Activated T-cell treated with anti-CD3 and anti-CD28 coated beads, Interleukin-2, amount 50 U/mL, for 48 hours (primary cell): ENCODE measurements at regions not wholly inside any gene's neighbourhood (a gene's known extent, or its start where the extent isn't known, plus 50 kb on each side); places are given as distances from the start of the nearest gene placed in this dataset.

Experiments used
- DNase-seq, 2 experiments: peaks; one replicate each; pipeline ENCODE4 v3.0.0-alpha.2; 2020

DNA sequence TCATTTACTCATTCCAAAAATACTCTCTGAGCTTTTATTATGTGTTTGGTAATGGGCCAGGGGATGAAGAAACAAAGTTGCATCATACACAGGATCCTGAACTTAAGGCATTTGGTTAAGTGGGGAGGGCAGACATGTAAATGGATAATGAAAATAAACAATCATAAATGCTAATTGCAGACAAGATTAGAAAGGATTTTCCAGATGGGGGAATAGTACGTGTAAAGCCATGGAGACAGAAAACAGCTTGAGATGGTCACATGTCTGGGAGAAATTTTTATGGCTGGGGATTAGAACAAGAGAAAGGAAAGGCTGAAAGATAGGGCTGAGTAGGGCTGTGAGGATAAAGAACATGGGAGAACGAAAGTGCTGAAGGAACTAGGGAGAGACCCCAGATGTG lies 534.3 kb upstream of the LARGE1 start:
- no peak for DNase-seq

DNA sequence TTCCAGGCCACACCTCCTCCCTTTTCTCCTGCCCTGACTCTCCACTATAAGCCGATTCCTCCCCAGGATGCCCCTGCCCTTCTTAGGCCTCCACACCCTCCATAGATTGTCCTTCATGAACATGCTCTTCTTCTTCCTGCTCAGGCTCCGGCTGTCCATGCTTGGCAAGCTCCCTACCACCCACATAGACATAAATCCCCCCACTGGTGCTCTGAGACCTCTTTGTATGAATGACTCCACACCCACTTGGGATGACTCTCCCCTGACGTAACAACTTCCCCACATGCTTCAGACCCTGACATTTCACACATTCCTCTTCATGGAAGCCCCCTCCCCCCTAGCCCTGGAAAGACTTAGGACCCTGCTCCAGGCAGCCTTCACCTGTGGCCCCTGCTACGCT lies 542.5 kb upstream of the LARGE1 start:
- no peak for DNase-seq

DNA sequence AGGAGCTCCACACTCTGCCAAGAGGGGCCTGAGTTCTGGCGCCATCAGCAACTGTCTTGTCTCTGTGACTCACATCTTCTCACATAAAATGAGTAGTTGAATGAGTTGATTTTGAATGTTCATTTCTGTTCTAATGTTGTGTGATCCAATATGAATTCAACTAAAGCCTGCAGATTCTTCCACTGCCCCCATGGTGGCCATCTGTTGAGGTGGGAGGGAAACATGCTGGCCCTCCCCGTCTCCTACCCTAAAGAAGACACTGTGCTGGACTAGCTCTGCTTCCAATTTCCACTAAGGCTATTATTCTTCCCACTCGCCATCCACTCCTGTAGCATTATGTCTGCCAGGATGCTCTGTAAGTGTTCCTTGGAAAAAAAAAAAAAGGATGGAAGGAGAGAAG lies 555.6 kb upstream of the LARGE1 start:
- DNase-seq, result no peak

DNA sequence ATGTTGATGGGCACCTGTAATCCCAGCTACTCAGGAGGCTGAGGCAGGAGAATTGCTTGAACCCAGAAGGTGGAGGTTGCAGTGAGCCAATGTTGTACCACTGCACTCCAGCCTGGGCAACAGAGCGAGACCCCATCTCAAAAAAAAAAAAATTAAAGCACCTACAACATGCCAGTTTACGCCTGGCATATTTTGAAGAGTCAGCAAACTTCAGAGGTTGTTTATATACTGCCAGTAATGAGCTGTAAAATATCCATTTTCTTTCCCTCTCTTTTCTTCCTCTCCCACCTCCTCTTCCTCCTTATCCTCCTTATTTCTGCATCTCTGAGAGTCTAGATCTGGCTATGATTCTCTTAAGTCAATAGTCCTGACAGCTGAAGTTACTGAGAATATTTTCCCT lies 556.5 kb upstream of the LARGE1 start:
- no peak for DNase-seq

DNA sequence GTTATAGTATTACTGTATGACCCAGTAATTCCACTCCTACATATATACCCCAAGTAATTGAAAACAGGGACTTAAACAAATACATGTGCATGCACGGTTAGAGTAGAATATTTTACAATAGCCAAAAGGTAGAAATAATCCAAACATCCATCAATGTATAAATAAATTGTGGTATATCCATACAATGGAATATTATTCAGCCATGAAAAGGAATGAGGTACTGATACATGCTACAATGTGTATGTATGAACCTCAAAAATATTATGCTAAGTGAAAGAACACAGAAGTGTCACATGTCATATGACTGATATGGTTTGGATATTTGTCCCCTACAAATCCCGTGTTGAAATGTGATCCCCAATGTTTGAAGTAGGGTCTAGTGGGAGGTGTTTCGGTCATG lies 560.8 kb upstream of the LARGE1 start:
- no peak for DNase-seq

DNA sequence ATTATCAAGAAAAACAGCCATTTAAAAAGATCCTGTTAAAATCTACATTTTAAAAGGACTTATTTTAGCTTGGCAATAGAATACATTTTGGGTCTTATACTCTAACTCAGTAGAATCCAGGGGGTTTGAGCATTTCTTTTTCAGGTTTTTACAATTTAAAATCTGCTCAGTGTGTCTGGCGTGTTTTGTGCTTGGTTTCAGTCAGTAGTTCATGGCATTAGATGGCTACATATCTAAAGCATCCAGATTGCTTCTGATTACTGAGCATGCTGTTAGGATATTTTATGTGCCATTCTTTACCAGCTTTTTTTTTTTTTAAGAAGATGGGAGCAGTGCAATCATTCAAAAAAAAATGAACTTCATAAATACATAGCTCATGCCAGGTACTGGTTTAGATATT lies 566.1 kb upstream of the LARGE1 start:
- no peak for DNase-seq

DNA sequence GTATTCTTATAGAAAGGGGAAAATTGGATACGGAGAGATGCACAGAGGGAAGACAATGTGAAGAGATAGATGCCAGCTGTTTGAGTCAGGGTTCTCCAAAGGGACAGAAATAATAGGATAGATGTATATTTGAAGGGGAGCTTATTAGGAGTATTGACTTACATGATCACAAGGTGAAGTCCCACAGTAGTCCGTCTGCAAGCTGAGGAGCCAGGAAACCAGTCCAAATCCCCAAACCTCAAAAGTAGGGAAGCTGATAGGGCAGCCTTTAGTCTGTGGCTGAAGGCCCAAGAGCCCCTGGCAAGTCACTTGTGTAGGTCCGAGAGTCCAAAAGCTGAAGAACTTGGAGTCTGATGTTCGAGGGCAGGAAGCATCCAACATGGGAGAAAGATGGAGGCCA lies 569.6 kb upstream of the LARGE1 start:
- DNase-seq, result no peak

DNA sequence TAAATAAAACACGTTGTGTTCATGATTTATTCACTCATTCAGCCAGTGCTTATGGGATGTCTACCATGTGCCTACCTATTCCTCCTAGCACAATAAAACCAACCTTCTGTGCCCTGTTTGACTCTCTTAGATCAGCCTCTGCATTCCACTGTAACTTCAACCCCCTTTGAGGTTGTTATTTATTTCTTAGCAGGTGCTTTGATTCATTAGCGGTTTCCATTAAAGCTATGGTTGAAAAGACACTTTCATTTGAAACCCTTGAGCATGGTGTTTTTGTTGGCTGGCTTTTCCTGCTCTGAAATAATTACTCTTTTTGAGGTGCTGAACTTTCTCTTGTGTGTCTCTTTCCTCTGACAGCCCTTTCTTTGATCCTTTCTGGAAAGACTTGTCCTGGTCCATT lies 570.6 kb upstream of the LARGE1 start:
- DNase-seq, result no peak

DNA sequence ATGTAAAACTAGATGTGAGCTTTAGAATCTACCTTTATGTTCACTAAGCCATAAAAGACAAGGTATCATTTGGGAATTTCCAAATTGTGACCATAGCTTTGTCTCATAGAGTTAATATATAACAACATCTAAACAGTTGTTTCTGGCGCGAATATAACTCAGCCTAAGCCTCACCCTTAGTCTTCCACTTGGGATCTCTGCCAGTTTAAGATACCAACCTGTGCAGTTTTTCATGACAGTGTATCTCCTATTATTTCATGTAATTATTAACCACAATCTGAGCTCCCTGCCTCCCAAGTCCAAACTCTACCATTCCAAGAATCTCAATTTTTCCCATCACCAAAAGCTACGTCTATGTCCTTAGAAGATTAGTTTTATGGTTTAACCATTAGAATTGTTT lies 572.5 kb upstream of the ISX start:
- no peak for DNase-seq

DNA sequence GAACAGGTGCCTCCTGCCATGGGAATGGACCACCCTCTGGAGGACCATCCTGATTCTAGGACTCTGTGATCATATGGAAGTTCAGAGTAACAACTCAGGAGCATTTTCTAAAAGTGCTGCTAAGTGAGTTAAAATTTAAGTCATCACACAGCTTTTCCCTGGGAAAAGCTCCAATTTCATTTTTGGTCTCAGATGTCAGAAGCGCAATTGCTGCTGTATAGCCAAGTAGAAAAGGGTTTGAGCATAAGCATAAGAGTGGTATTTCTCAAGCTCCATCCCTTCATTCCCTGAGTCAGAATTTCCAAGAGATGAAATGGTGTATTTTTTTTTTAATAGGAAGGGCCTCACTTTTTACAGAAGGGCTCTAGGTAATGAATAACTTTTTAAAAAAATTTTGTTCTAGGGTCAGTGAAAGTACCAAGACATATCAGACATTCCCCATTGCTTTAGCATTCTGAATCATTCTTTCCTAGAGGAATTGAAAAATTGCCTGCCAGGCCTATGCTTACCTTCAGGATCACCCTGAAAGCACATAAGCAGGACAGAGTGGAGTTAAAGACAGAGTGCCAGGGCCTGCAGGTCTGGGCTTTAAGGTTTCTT lies 564.5 kb upstream of the ISX start:
- DNase-seq, result no peak

DNA sequence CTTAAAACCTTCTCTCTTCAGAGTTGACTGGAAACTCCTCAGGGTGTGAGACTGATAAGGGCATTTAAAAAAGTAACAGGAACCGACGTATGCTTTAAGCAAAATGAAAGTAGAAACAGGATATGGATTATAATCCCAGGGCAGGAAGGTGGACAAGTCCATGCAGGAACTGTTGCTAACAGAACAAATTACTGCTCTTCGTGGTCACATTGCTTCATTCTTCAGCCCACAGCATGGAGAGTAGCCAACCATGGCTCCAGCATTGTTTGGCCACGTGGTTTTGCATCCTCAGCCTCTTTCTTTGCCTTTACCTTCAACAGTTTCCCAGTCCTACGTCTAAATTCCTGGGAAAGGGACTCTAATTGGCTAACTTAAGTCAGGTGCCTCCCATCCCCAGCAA lies 563.1 kb upstream of the ISX start:
- no peak for DNase-seq

DNA sequence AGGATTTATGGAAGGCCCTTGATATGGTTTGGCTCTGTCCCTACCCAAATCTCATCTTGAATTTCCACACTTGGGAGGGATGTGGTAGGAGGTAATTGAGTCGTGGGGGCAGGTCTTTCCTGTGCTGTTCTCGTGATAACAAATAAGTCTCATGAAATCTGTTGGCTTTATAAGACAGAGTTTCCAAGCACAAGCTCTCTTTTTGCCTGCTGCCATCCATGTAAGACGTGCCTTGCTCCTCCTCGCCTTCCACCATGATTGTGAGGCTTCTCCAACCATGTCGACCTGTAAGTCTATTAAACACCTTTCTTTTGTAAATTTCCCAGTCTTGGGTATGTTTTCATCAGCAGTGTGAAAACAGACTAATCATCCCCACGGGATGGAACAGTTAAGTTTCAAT lies 557.2 kb upstream of the ISX start:
- no peak for DNase-seq

DNA sequence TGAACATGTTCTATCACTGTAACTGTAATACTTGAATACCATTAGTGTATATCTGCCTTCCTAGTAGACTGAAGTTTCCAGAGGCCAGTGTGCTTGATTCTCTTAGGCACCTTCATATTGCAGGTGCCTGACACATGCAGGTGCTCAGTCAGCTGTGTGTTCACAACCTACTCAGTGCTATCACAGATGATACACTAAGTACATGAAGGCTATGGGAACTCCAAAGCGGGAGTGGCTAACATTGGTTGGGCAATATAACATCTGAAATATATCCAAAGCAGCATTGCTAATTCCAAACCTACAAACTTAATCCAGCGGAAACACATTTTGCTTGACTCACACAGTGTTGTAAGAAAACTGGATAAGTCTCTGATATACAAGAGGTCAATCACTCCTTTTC lies 539.3 kb upstream of the ISX start:
- no peak for DNase-seq

DNA sequence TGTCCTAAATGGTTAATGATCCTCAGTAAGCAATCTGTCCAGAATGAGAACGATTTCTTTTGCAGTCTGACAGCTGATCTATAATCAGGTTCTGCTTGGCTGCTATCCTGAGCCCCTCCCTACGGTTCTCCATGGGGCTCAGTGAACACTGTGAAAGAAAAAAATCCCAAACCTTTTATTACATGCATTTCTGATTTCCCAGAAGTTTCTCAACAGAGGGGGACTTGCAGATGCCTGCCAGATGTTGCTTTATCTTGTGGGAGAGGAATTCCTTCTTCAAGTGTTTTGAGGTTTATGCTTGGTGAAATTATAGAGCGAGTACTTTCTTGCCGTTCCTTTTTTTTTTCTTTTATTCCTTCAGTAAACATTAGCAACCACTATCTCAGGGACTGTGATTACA lies 531.9 kb upstream of the ISX start:
- no peak for DNase-seq

DNA sequence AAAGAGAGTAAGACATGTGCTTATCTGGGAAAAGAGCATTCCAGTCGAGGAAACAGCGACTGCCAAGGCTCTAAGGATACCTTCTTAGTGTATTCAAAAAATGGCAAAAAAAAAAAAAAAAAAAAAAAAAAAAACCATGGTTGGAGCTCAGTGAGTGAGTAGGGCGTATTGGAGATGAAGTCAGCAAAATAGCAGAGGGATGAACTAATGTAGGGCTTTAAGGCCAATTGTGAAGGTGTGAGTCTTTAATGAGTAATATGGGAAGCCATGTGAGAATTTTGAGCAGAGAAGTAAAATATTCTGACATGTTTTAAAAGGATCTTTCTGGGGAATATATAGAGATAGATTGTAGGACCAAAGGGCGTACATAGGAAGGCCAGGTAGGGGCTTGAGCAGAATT lies 498.6 kb upstream of the ISX start:
- DNase-seq, result no peak

DNA sequence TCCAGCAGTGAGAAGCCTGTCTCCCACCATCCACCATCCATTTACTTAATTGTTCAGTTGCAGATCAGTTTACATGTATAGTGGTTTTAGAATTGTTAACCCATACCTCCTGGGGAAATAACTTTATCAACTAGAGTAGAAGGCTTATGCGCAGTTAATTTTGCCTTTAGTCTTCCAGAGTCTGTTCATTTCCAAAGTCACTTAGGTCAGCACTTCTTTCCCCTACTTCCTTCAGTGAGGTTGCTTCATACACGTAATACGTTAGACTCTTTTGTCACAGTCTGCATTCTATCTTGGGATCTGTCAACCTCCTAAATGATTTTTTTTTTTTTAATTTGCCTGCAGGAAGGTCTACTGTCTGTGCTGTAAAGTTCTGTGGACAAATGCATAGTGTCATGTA lies 495.6 kb upstream of the ISX start:
- no peak for DNase-seq

DNA sequence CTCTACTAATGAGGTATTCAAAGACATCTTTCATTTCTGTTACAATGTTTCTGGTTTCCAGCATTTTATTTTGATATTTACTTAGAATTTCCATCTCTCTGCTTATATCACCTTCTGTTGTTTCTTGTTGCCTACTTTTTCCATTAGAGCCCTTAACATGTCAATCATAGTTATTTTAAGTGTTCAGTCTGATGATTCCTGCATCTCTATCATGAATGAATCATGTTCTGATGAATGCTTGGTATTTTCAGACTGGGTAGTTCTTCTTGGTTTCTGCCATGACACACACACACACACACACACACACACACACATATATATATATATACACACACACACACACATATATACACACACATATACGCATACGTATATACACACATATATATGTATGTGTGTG lies 486.4 kb upstream of the ISX start:
- DNase-seq, result no peak

DNA sequence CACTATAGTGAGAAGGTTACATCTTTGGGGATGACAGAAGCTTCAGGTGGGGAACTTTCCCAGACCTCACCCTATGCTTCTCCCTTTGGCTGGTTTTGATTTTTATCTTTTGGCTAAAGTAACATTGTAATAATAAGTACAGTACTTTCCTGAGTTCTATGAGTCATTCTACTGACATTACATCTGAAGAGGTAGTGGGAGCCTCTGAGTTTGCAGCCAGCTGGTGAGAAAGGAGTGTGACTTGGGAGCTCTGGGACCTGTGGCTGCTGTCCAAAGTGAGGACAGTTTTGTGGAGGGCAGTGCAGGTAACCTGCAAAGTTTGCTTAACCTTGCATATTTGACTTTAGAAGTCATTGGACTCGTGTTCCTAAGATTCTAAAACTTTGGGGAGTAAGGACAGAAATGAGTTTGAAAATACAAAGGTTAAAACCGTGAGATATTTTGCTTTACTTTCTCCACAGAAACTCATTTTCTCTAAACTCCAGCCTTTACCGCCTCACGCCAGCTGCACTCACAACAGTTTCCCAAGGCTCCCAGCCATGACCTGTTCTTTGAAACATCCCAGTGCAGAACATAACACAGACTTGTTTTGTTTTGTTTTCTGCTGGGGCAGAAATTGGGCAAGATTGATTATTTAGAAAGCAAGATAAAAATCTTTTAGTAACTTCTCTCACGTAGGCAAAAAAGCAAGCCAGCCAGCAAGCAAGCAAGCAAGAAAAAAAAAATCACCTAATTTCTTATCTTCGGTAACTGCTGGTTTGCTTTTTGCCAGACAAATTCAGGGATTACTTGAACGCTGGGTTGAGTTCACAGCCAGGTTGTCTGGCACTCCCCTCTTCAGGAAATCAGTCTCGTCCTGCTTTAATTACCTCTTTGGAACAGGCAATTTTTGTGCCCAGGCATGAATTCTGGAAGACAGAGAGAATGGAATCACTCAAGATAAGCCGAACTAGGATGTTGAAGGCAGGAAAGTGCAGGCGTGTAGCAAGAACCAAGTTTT lies 478.3 kb upstream of the ISX start:
- no peak for DNase-seq

DNA sequence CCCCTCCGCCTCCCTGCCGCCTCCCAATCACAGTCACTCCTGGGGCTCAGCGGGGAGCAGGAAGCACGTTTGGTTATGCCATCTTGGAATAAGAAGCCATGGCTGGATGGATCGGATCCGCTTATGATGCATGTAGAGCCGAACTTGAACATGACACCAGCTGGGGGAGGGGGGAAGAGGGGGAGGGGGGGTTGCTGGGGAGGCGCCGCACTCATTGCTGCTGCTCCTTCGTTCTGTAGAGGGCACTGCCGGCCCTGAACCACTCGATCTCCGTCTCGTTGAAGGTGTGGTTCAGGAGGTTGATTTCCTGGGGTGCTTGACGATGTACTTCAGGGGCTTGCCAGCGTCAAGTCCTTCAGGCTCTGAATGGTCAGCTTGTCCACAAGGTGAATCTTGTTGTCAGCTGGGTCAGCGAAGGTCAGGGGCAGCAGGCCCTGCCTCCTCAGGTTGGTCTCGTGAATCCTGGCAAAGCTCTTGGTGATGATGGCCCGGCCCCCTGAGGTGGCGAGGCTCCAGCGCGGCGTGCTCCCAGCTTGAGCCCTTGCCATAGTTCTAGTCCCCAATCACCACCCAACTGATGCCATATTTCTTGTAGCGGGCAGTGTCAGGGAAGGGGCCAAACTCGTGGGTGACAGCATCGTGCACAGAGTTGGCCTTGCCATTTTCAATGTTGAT lies 476.9 kb upstream of the ISX start:
- no peak for DNase-seq

DNA sequence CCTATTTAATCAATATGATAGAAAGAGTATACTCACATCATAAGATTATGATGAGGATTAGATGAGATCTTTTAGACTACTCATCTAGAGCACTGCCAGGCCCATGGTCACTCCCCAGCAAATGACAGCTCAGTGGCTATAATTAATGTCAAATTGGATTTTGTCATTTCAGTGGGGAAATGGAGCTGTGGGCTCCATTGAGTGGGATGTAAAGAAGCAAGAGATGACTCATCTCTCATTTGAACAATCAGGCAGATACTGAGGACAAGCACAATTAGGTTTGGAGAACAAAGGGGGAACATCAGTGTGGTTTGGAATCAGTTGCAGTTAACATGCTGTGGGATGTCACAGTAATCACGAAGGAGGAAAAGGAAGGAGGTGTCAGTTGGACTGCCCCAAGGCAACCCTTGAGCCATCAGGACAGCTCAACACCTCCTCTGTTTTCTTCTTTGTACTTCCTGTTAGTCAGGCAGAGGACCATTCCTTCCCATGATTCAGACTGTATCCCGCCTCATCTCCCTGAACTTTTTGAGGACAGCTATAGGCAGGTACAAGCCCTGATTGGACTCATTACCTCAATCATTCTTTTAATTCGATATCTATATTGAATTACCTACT lies 473.7 kb upstream of the ISX start:
- no peak for DNase-seq

DNA sequence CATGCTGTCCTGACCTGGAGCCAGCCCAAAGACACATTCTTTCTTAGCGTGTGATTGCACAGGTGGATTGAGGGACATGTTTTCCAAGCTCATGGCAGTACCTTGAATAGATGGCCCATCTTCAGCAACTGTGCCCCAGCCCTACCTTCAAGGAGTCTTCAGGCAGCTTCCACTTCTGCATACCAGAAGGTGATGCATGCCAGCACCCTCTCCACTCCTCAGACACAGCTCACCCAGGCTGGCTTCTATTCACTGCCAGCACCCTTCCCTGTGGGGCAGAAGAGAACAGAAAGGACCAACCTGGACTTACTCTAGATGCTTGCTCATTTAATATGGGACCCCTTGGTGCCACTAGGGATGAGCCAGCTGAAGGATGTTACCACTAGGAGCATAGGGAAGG lies 466.4 kb upstream of the ISX start:
- DNase-seq, result no peak

DNA sequence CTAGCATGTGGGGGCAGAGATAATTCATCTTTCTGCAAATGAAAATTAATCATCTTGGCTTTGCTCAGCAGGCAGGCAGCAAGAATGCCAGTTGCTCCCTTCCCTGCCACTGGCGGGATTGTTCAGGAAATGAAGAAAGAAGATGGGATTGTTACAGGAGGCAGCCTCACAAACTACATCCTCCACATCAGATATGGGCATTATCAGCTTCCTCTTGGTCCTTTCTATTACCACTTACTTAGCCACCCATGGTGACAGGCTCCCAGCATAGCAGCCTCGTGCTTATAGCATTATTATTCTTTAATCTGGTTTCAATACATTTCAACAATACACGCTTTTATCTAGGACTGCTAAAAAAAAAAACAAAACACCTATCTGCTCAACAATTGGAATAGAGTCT lies 461.6 kb upstream of the ISX start:
- no peak for DNase-seq

DNA sequence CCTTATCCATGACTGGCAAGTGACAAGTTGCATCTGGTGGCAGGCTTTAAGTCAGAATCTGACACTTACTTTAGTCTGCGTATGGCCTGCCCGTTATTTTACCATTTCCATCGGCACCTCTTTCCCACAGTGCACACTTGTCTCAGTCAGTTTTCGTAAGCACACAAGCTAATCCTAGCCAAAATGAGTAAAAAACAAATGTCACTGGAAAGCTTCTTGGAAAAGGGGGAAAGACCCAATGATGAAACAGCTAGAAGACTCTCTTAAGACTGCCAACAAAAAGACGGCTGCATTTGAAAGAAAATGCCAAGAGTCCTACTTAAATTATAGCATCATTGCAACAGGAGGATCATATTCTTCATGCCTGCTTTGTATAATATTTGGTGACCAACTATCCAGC lies 457.9 kb upstream of the ISX start:
- no peak for DNase-seq
